ENCODE measurements at regions not wholly inside any gene's neighbourhood (a gene's known extent, or its start where the extent isn't known, plus 50 kb on each side); places are given as distances from the start of the nearest gene placed in this dataset.

DNA sequence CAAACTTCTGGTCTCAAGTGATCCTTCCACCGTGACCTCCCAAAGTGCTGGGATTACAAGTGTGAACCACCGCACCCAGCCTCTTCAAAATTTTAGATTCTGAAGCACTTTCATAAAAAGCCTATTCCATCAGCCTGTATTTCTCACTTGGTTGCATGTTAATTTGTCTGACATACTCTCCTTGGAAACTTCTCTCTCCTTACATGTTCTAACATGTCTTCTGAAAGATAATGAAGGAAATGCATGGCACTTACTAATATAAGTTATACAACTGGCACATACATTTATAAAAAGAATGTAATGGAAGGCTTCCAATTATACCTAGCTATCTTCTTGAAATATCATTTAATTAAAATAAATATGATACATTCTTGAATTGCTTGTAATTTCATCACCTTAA lies 597.5 kb downstream of the TBC1D32 start:
- no peak for TF ChIP-seq POLR2AphosphoS5 (IDR thresholded peaks at IDR 0.05)
- TF ChIP-seq POLR2A (IDR thresholded peaks at IDR 0.05): no peak
- TF ChIP-seq CTCF (IDR thresholded peaks at IDR 0.05): no peak
- no peak for TF ChIP-seq EP300 (IDR thresholded peaks at IDR 0.05)

All from gastroesophageal sphincter (tissue), 3 donors.